ACHN (cell line): ENCODE measurements at regions not wholly inside any gene's neighbourhood (a gene's known extent, or its start where the extent isn't known, plus 50 kb on each side); places are given as distances from the start of the nearest gene placed in this dataset.

Experiments used
- DNase-seq: peaks from one replicate; pipeline ENCODE4 v3.0.0-alpha.2; 2015
- in situ Hi-C: cut with HindIII; loops from 2 replicates; pipeline ENCODE4 v1.10.0; 2017; ENCODE audit warnings: low sequenced_read_pairs, low pct_ligation_motif_present, low pct_unique_long_range_greater_than_20kb

DNA sequence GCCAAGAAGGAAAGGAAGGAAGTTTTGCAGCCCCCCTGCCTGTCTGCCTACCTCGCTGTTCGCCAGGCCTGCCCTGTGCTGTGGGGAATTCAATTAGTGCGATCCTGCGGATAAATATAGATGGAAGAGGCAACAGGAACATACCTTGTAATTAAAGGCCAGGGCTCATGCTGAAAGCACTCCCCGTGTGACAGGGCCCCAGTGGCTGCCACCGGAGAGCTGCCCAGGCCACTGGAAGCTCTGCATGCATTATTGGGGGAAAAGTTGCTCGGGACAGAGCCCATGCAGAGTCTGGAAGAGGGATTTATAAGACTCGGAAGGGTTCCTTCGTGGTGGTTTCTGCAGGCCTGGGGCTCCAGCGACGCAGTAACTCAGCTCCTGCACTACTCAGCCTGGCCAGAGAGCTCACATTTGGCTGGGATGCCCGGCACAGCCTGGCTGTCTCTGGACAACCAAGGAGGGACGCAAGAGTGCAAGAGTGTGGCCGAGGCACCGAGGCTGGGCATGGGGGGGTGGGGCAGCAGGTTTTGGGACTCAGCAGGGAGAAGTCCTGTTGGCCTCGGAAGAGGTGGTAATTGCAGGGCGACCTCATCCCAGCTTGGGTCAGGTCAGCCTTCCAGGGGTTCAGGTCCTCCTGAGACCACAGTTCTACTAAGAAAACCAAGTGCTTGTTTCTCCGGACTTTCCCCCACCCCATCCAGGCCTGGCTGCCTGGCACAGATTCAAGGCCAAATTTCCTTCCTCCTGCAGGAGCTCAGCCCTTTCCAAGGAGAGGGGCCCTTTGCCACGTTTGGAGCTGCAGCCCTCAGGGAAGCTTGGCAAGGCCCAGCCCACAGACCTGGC is 68.1 kb upstream of the GGTA1 start:
- in situ Hi-C loops, result loop anchor here (25.0 kb wide), 1 partner anchor 95 kb away; the partner anchor contains the start of gene DAB2IP

DNA sequence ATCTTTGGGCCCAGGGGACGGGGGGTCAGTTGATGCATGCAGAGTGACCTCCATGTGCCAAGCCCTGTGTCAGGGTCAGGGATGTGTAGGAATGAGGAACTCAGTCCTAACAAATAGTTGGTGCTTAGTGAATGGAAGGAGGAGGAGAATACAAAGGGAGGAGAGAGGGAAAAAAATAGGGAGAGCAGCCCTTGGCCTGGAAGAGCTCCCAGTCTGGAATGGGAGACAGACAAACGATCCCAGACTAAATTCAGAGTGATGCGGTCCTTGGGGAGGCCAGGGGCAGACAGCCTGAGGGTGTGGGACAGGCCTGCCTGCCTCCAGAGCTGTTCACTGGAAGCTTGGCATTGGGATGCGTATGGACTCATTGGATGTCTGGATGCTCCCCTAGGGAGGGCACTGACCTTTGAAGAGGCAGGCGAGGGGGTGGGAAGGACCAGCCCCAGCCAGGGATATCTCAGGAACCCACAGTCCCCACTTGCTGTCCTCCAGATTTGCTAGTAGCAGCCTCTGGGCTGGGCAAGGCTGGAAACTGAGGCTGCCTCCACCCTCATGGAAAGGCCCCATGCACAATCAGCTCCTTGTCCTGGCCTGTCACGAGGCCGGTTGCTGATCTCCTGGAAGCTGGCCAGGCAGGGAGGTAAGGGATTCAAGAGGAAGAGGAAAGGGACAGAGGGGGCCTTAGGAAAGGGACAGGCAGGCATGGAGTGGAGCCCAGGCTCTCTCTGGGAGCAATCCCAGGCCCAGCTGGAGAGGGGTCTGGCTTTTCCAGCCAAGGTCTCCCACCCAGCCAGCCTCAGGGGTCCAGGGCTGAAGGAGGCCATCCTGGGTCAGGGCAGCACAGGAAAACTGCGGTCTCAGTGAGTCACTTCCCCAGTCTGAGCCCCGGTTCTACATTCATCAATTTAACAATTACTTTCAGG is 69.0 kb upstream of the GGTA1 start:
- in situ Hi-C loops, result loop anchor here (25.0 kb wide), 1 partner anchor 94 kb away; the partner anchor contains the start of gene DAB2IP
- no peak for DNase-seq

More for the DNA sequence above, 68.1 kb upstream of the GGTA1 start:
- no peak for DNase-seq

DNA sequence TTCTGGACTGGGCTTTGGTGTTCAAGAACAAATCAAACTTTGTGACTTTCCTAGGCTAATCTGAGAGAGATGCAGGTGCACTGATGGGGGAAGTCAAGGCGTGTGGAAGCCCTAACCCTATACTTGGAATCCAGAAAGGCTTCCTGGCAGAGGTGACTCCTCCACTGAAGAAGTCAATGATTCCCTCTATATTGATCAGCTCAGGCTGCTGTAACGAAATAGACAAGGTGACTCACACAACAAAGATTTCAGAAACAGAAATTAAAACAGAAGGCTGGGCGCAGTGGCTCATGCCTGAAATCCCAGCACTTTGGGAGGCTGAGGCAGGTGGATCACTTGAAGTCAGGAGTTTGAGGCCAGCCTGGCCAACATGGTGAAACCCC is 69.6 kb upstream of the GGTA1 start:
- in situ Hi-C loops, result loop anchor here (25.0 kb wide), 1 partner anchor 93 kb away; the partner anchor contains the start of gene DAB2IP
- DNase-seq, result no peak

DNA sequence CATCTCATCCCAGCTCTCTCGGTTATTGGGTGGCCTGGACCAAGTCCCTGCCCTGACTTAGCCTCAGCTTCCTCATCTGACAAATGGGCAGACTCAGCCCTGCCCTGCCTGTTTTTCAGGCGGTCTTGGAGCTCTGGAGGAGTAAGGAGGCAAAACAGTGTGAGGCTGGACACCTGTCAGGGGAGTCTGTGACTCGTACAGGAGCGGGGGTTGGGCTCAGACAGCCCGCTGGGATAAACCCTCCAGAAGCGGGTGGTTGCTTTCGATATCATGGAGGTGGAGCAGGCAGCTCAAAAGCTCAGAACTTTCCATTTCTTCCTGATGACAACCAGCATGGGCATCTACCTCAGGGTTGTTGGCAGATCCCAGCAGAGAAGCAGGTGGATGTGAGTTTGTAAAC is 72.9 kb upstream of the GGTA1 start:
- in situ Hi-C loops, result loop anchor here (25.0 kb wide), 1 partner anchor 90 kb away; the partner anchor contains the start of gene DAB2IP
- no peak for DNase-seq

DNA sequence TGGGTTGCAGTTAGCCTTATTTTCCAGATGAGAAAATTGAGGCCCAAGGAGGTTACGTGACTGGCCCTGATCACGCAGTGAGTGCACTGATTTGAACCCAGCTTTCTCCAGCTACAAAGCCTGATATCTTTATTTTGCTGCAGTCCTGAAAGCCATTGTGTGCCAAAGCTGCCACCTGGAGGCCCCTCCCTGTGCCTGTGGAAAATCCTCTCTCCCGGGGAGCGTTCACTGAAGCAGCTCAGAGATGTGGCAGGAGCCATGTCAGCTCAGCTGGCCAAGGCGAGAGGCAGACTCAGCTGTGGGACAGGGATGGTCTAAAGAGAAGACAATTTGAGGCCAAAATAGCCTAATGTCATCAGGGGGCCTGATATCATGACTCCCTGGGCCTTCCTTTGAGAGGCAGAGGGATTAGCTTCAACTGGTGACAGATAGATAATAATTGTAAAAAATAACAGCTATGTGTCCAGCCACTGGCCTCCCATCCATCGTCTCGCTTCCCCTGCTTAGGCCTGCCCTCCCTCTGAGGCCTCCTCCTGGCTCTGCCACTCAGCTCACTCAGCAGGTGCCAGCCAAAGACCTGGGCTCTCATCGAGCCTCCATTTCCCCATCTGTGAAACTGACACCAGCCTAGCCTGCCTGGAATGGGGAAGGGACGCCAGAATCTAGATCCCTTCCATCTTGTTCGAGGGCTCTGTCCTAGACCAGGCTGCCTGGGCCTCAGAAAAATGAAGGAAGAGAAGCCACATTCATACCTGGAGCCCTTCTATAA is 74.3 kb upstream of the GGTA1 start:
- in situ Hi-C loops, result loop anchor here (25.0 kb wide), 1 partner anchor 88 kb away; the partner anchor contains the start of gene DAB2IP
- DNase-seq, result no peak

DNA sequence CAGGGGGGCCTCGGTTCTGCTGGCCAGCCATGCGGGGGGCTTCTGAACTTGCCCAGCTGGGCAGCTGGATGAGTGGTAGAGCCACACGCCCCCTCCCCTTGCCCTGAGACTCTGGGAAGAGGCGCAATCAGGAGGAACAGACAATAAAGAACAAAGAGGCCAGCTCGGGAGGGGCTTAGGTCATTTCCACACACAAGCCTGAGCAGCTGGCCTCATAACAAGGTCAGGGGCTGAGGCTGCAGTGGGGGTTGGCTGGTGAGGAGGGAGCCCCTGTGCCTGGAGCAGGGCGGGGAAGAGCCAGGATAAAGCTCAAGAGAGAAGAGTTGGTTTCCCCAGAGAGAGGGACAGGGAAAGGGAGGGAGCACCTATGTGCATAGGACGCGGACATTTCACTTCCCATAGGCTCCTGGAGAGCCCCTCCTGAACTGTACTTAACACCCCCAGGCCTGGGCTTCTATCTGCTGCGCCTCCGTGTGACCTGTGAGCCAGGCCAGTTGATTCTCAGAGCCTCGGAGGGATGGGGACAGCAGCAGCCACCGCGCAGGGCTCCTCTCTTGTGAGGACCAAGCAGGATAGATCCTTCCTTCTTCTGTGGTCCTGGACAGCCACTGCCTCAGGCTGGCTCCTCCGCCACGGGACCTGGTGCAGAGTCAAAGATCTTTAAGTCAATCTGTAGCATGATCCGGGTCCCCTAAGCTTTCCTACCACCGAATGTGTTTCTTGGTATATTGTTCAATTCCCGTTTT is 75.3 kb upstream of the GGTA1 start:
- in situ Hi-C loops, result loop anchor here (25.0 kb wide), 1 partner anchor 87 kb away; the partner anchor contains the start of gene DAB2IP
- no peak for DNase-seq

DNA sequence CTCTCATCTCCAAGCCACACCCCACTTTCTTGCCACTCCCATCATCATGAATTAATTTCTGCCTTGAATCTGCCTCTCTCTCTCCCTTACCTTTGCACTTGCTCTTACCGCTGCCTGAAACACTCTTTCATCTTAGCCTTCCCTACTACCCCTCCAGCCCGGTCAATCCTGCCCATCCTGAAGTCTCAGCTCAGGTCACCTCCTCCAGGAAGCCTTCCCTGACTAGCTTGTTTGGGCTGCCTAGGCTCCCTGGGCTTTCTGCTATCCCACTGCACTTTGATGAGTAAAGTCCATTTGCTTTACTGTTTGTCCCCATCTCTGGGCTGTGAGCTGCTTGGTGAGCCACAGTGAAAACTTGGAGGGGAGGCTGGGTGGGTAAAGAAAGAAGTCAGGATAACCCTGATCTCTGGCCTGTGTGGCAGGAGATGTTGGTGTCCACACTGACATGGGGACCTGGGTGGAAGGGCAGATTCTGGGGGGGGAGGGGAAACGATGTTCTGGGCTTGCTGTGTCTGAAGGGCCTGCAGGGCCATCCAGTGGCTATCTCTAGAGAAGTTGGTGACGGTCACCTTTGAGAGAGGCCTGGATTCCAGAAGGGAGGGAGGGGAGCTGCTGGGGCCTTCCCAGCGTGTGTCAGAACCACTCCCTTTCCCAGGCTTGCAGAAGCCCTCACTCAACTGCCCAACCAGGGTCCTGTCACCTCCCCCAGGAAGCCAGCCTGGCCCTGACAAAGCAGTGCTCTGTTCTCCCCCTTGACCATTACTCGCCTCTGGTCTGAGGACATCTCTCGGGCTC is 75.0 kb upstream of the DAB2IP start:
- in situ Hi-C loops, result no loop called here
- DNase-seq, result no peak

DNA sequence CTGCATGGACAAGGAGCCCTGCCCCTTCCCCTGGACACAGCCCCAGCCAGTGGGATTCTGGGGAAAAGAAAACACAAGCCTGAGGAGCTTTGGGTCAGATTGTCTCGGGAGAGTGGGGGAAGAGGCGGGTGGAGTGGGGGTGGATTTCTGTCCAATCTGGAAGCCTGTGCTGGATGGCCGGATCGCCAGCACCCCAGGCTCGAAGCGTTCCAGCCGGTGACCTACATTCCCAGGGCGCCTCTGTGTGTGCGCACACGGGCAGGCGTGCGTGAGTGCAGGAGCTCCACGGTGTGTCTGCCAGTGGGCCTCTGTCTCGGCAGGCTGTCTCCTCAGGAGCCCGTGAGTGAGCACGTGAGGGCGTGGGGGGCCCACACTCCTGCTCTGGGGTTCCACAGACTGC is 74.3 kb upstream of the DAB2IP start:
- in situ Hi-C loops, result no loop called here
- DNase-seq, result no peak

DNA sequence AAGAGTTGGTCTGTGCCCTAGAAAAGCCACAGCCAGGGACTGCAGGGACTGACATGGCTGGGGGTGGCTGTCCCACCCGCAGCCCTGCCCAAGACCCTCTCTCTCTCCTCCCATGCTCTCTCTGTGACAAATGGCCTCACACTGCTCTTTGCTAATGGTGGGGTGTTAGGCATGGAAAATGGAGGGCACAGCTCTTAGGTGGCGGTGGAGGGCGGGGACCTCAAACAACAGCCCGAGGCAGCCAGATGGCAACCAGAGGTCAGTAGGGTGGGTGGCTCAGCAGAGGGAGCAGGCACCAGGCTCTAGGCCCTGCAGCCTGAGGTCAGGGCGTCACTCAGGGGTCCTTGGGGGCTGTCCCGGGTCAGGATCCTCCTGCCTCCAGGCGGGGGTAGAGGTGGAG is 73.9 kb upstream of the DAB2IP start:
- DNase-seq, result no peak
- in situ Hi-C loops, result no loop called here

DNA sequence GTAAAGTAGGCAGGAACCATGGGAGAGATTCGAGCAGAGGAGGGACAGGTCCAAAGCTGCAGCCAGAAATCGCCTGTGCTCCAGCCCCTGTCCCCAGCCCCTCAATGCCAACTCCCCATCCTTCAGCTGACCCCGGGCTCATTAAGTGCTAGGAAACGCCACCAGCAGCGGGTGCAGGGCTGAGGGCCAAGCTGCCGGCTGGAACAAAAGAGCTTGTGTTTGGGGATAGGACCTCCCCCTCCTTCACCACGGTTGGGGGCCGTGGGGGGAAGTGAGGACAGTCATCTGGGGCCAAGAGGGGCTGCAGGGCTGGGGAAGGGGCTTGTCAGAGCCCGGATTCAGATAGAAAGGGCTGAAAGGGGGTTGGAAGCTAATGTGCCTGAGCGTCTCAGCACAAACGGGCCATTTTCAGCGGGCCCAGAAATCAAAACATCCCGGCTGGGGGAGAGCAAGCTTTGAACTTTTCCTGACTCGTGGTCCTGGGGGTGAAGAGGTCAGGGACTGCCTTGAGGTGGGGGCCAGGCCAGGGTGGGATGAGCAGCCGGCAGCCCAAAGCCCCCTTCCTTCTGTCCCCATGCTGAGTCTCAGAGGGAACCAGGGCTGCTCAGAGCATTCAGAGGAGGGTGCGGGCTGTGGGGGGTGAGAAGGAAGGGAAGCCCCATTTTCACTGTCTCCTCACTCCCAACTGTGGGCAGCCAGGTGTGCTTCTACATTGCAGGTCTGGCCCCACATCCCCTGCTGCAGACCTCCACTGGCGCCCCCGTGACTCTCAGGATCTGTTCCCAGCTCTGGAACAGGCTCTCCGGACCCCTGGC is 69.4 kb upstream of the DAB2IP start:
- DNase-seq, result no peak
- in situ Hi-C loops, result no loop called here

DNA sequence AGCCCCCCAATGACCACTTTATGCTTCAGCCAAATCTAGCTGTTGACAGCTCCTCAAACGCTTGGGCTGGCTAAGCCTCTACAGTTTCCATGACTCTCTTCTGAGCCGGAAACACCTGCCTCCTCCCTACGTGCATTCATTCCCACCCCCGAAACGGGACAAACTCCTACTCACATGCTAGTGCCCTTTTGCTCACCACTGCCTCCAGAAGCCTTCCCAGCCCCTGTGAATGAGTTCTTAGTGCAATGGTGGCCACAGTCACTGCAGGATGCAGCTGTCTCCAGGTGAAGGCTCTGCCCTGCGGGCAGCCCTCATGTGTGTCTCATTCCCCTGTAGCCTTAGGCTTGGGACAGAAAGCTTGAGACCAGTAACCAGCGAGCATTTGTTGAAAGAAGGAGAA is 68.8 kb upstream of the DAB2IP start:
- in situ Hi-C loops, result no loop called here
- DNase-seq, result no peak

DNA sequence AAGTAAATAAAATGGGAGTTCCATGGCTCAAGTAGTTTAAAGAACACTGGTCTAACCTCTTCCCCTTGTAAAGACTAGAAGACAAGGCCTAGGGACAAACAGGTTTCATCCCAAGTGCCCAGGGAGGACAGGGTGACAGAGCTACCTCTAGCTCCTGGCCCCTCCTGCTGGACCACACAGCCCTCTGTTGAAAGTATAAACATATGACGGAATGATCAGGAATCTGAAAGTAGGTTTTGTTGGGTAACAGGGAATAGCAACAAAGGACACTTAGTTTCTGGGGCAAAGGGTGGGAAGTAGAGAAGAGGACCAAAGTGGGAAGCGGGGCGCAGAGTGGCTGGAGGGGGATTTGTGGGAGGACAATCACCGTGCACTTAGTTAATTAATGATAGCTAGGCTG is 67.0 kb upstream of the DAB2IP start:
- DNase-seq, result no peak
- in situ Hi-C loops, result no loop called here

DNA sequence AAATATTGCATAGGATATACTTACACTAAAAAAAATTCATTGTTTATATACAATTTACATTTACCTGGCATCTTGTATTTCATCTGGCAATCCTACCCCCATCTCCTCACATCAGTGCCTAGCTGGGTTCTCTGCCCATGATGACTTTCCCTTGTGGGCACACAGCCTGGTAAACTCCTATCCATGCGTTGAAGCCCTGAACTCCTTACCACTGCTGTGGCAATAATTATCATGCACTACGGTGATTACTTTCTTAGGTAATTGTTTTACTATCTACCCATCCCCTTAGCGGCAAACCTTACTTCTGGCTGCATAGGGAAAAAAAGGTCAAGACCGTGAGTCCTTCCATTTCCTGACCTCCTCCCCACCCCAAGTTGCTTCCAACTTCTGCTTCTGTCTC is 63.6 kb upstream of the DAB2IP start:
- in situ Hi-C loops, result no loop called here
- DNase-seq, result no peak

DNA sequence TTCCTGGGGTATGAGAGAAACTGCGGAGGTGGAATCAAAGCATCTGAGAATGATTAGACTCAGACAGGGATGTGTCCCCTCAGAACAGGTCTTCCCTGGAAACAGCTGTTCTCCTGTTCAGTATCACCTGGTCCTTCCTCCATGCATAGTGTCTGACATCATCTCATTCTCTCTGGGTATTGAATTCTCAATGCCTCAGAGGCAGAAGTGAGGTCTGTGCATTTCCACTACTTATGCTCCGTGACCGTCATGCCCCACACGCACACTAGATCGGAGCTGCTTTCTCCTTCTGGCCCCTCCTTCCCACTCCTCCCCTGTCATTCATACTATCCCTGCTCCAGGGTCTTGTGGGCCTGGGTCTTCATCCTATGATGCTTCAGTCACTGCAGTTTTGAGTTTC is 61.4 kb upstream of the DAB2IP start:
- DNase-seq, result no peak
- in situ Hi-C loops, result no loop called here

DNA sequence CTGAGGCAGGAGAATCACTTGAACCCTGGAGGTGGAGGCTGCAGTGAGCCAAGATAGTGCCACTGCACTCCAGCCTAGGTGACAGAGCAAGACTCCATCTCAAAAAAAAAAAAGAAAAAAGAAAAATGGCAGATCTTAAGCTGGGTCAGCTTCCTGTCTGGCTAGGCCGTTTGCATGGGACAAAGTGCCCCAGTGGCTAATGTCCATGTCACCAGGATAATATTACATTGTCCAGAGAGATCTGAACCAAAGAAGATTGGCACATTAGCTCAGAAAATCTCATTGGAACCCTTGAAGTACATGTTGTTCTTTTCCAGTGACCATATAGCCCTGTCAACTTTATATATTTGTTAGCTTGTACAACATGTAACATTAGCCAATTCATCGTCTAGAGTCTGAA is 59.2 kb upstream of the DAB2IP start:
- in situ Hi-C loops, result no loop called here
- no peak for DNase-seq

DNA sequence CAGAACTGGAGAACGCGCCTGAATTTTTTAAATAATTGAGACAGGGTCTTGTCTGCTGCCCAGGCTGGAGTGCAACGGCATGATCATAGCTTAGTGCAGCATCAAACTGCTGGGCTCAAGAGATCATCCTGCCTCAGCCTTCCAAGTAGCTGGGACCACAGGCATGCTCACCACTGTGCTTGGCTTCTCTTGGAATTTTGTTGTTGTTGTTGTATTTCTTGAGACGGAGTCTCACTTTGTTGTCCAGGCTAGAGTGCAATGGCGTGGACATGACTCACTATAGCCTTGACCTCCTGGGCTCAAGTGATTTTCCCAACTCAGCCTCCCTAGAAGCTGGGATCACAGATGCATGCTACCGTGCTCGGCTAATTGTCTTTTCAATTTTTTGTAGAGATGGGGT is 58.4 kb upstream of the DAB2IP start:
- DNase-seq, result no peak
- in situ Hi-C loops, result no loop called here
